Amniotic epithelial cell (primary cell): ENCODE measurements at regions not wholly inside any gene's neighbourhood (a gene's known extent, or its start where the extent isn't known, plus 50 kb on each side); places are given as distances from the start of the nearest gene placed in this dataset.
"Not testable (repeated sequence)": the region's sequence is repeated elsewhere in the genome, so short reads cannot be mapped to it uniquely, and the experiment has no call there.

Experiments
- DNase-seq: peaks from one replicate; pipeline ENCODE4 v3.0.0-alpha.2; 2010; ENCODE audit warnings: low read depth

GRCh38 chr17:34740565-34741520, 161.5 kb downstream of the TMEM132E start:
- no peak for DNase-seq

GRCh38 chr17:34739386-34739785, 160.0 kb downstream of the TMEM132E start:
- DNase-seq: no peak

GRCh38 chr17:34737673-34738072, 158.3 kb downstream of the TMEM132E start:
- DNase-seq: not testable (repeated sequence)

GRCh38 chr17:34736611-34737010, 157.2 kb downstream of the TMEM132E start:
- DNase-seq: no peak

- DNase-seq: no peak
These were observed 154.0 kb downstream of the TMEM132E start for GRCh38 chr17:34733333-34733732.

- no peak for DNase-seq
These were observed 151.4 kb downstream of the TMEM132E start for GRCh38 chr17:34730816-34731215.

GRCh38 chr17:34728771-34729310, 149.5 kb downstream of the TMEM132E start:
- DNase-seq: no peak

- DNase-seq: no peak
These were observed 148.2 kb downstream of the TMEM132E start for GRCh38 chr17:34727601-34728000.

- DNase-seq: no peak
These were observed 147.4 kb downstream of the TMEM132E start for GRCh38 chr17:34726536-34727384.

GRCh38 chr17:34725725-34726124, 146.3 kb downstream of the TMEM132E start:
- DNase-seq: no peak

GRCh38 chr17:34725008-34725407, 145.6 kb downstream of the TMEM132E start:
- DNase-seq: no peak

GRCh38 chr17:34723875-34724274, 144.5 kb downstream of the TMEM132E start:
- no peak for DNase-seq

GRCh38 chr17:34721326-34721725, 141.9 kb downstream of the TMEM132E start:
- DNase-seq: no peak

- DNase-seq: no peak
These were observed 141.4 kb downstream of the TMEM132E start for GRCh38 chr17:34720760-34721159.

- DNase-seq: no peak
These were observed 140.2 kb downstream of the TMEM132E start for GRCh38 chr17:34719569-34719968.

GRCh38 chr17:34717092-34717491, 137.7 kb downstream of the TMEM132E start:
- DNase-seq: no peak

- DNase-seq: no peak
These were observed 136.9 kb downstream of the TMEM132E start for GRCh38 chr17:34716291-34716690.

- DNase-seq: no peak
These were observed 136.1 kb downstream of the TMEM132E start for GRCh38 chr17:34715504-34715903.

GRCh38 chr17:34714475-34715410, 135.4 kb downstream of the TMEM132E start:
- DNase-seq: no peak

- DNase-seq: no peak
These were observed 134.3 kb downstream of the TMEM132E start for GRCh38 chr17:34713687-34714086.

GRCh38 chr17:34712481-34713195, 133.3 kb downstream of the TMEM132E start:
- DNase-seq: no peak
